DOHH2 (cell line): ENCODE measurements at regions not wholly inside any gene's neighbourhood (a gene's known extent, or its start where the extent isn't known, plus 50 kb on each side); places are given as distances from the start of the nearest gene placed in this dataset.

Source experiments
- EZH2phosphoT487 ChIP-seq: fragments of 200-600 bp; sonication (generic); IDR thresholded peaks from 2 replicates; pipeline ENCODE4 v1.6.1; 2017; ENCODE audit warnings: borderline replicate concordance, mild to moderate bottlenecking, antibody characterized with exemption, low read length, moderate library complexity, mixed read lengths
- TF ChIP-seq, protein P1 (sequence below): fragments of 200-600 bp; sonication (generic); IDR thresholded peaks from one replicate; pipeline ENCODE4 v1.5.1; 2014; ENCODE audit warnings: antibody characterized with exemption, mild to moderate bottlenecking, low read depth, low read length; ENCODE audit not compliant: poor library complexity, severe bottlenecking

DNA sequence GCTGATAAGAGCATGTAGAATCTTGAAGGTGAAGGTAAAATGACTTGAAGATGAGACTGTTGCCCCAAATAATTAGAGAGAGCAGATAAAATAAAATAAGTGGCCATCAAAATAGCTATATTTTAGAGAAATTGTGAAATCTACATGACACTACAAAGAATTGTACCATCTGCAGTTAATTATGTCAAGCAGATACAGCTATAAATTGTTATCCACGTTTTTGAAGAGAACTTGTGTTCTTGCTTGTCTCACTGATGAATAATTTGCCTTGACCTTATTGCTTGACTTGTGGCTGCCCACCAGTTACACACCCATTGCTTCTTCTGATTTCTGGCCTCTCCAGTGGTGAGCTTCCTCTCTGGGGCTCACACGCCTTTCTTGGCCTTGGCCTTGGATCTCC lies 75.8 kb upstream of the TNIP3 start:
- TF ChIP-seq, protein P1, sequence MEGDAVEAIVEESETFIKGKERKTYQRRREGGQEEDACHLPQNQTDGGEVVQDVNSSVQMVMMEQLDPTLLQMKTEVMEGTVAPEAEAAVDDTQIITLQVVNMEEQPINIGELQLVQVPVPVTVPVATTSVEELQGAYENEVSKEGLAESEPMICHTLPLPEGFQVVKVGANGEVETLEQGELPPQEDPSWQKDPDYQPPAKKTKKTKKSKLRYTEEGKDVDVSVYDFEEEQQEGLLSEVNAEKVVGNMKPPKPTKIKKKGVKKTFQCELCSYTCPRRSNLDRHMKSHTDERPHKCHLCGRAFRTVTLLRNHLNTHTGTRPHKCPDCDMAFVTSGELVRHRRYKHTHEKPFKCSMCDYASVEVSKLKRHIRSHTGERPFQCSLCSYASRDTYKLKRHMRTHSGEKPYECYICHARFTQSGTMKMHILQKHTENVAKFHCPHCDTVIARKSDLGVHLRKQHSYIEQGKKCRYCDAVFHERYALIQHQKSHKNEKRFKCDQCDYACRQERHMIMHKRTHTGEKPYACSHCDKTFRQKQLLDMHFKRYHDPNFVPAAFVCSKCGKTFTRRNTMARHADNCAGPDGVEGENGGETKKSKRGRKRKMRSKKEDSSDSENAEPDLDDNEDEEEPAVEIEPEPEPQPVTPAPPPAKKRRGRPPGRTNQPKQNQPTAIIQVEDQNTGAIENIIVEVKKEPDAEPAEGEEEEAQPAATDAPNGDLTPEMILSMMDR = no peak
- TF ChIP-seq EZH2phosphoT487 = no peak
